ES-I3 (cell line): ENCODE measurements at regions not wholly inside any gene's neighbourhood (a gene's known extent, or its start where the extent isn't known, plus 50 kb on each side); places are given as distances from the start of the nearest gene placed in this dataset.

ENCODE experiments used
- H3K36me3 ChIP-seq: 2 replicates; pipeline ENCODE4 v1.6.1; 2013; ENCODE audit warnings: mild to moderate bottlenecking, low read length, control low read depth, moderate library complexity; ENCODE audit not compliant: insufficient read depth
- H3K4me1 ChIP-seq: 2 replicates; pipeline ENCODE4 v1.6.1; 2013; ENCODE audit warnings: mild to moderate bottlenecking, control low read depth, low read length; ENCODE audit not compliant: insufficient read depth
- H3K9ac ChIP-seq: 2 replicates; pipeline ENCODE4 v1.6.1; 2013; ENCODE audit warnings: low read depth, mild to moderate bottlenecking, low read length, moderate library complexity
- H3K9me3 ChIP-seq: 2 replicates; pipeline ENCODE4 v1.6.1; 2013; ENCODE audit warnings: mild to moderate bottlenecking, low read length, moderate library complexity; ENCODE audit not compliant: control insufficient read depth, insufficient read depth

- H3K9ac ChIP-seq: no peak overlapping the region
- H3K4me1 ChIP-seq: peaks cover 12% of the 10 kb centered on the region
- no peaks in the 10 kb centered on the region for H3K36me3 ChIP-seq
- H3K9me3 ChIP-seq: no peaks in the 10 kb centered on the region; the same call in none of the 2 replicates
Measured at GRCh38 chr11:115585361-115586024, 81.3 kb upstream of the CADM1 start.

DNA sequence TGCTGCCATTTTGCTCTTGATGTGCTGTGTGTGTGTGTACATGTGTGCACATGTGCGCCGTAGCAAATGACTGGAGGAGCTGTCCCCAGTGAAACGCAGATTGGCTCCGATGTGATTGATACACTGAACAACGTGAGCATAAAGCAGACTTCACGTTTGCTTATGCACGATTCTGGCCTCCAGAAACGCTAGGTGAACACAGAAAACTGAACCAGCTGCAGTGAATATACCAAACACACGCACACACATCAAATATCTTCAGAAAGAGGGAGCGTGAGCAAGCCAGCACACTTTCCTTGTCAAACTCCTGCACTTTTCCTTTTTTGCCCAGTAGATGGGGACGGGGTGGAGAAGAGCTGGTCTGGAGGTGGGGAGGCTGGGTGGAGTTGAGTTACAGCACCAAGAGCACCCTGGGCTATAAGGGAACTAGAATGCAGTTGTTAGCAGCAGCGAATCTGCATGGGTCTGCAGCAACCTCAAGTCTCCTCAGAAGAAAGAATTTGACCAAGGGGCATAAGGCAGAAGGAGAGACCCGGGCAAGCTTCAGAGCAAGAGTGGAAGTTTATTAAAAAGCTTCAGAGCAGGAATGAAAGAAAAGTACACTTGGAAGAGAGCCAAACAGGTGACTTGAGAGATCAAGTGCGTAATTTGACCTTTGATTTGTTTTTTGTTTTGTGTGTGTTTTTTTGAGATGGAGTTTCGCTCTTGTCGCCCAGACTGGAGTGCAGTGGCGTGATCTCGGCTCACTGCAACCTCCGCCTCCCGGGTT lies 77.8 kb upstream of the CADM1 start:
- H3K9ac ChIP-seq: no peak overlapping the region
- no peaks in the 10 kb centered on the region for H3K36me3 ChIP-seq
- peaks cover 19% of the 10 kb centered on the region for H3K4me1 ChIP-seq
- H3K9me3 ChIP-seq: no peaks in the 10 kb centered on the region; the same call in 1 of the 2 replicates

DNA sequence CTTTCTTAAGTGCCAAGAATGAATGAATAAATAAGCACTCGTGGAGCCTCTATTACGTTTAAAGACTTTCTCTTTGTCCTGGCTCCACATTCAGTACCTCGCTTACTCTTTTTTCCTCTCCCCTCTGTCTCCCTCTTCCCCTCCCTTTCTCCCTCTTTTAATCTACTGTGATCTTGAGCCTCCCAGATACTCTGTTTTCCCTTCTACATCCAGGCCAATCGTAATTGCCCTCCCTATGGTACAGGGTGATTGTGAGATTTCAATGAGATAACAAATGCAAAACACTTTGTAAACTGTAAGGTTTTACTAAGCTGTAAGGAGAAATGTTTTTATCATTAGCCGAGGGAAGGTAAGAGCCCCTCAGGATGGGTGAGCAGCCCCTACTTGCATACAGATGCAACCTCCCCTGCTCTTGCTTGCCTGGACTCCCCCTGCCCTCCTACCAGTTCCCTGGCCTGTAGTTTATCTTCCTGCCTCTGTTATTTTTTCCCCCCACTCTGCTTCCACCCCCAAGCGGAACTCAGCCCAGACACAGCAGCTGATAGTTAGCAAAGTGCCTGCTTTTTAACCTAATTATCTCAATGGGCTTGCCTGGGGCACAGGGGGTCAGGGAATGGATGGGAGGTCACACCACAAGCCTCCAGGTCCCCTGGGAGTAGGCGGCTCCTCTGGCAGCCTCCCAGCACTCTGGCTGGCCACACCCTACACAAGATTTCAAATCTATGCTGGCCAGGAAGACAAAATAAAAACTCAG lies 76.9 kb upstream of the CADM1 start:
- no peaks in the 10 kb centered on the region for H3K36me3 ChIP-seq
- no peak overlapping the region for H3K9ac ChIP-seq
- peaks cover 23% of the 10 kb centered on the region for H3K4me1 ChIP-seq
- H3K9me3 ChIP-seq: no peaks in the 10 kb centered on the region

GRCh38 chr11:115580416-115580815 lies 76.2 kb upstream of the CADM1 start:
- Histone ChIP-seq H3K9me3 (no peaks in the 10 kb centered on the region), H3K4me1 (peaks cover 23% of the 10 kb centered on the region), H3K36me3 (no peaks in the 10 kb centered on the region), H3K9ac (no peak overlapping the region)

DNA sequence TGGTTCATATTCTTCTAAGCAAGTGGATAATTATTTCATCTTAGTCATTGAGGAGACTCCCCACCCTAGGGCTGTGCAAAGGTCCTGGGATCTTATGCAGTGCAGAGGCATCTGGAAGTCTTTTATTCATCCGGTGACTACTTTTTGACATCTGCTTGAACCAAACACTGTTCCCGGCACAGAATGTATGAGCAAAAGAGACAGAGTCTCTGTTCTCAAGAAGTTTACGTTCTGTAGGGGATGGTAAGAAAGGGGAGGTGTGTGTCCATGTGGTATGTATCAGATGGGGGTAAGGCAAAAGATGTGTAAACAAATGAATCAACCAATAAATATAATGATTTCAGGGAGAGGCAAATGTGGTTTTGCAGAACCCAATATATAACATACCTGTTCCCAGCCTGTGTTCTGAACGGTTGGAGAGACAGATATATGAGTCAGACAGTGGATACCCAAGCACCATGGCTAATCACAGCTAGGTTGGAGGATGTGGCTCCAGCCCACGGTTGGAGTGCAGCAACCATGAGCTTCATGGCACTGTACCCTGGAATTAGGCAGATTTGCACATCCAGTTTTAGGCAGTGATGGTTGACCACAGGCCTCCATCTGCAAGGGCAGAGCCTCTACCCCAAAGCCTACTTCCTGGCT lies 75.1 kb upstream of the CADM1 start:
- no peaks in the 10 kb centered on the region for H3K36me3 ChIP-seq
- H3K4me1 ChIP-seq: peaks cover 23% of the 10 kb centered on the region
- H3K9me3 ChIP-seq: no peaks in the 10 kb centered on the region
- no peak overlapping the region for H3K9ac ChIP-seq

GRCh38 chr11:115578275-115578674 lies 74.1 kb upstream of the CADM1 start:
- H3K36me3 ChIP-seq: no peaks in the 10 kb centered on the region
- H3K9ac ChIP-seq: no peak overlapping the region
- H3K4me1 ChIP-seq: peaks cover 23% of the 10 kb centered on the region
- H3K9me3 ChIP-seq: no peaks in the 10 kb centered on the region

GRCh38 chr11:115577701-115578100 lies 73.5 kb upstream of the CADM1 start:
- Histone ChIP-seq H3K36me3 (no peaks in the 10 kb centered on the region), H3K9ac (no peak overlapping the region), H3K4me1 (peaks cover 23% of the 10 kb centered on the region), H3K9me3 (no peaks in the 10 kb centered on the region)

- peaks cover 23% of the 10 kb centered on the region for H3K4me1 ChIP-seq
- no peaks in the 10 kb centered on the region for H3K36me3 ChIP-seq
- H3K9ac ChIP-seq: no peak overlapping the region
- H3K9me3 ChIP-seq: no peaks in the 10 kb centered on the region
Measured at GRCh38 chr11:115576606-115577380, 72.6 kb upstream of the CADM1 start.

- no peaks in the 10 kb centered on the region for H3K36me3 ChIP-seq
- no peaks in the 10 kb centered on the region for H3K9me3 ChIP-seq
- H3K9ac ChIP-seq: no peak overlapping the region
- peaks cover 7% of the 10 kb centered on the region for H3K4me1 ChIP-seq
Measured at GRCh38 chr11:115572551-115572950, 68.3 kb upstream of the CADM1 start.

DNA sequence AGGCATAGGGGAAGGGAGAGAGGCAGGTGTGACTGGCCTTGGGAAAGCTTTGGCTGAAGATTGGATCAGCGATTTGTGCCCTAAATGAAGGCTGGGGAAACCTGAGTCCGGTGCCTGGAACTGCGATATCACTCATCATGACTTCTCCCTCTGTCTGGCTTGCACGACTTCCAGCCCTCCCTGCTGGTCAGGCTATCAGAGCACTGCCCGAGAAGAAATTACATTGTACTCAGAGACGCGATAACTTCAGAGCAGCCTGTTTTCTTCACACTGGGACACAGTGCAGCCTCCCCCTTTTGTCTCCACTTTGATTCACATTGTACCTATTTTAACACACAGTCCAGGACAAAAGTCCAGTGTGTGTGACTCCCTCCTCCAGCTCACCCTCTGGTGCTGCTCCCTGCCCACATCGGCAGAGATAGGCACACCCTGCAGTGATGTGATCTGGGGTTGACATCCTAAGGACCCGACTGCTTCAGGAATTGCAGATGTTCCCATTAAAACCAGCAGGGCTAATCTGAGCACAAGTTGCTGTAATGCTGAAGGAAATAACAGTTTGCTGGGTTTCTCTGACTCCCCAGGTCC lies 62.1 kb upstream of the CADM1 start:
- Histone ChIP-seq H3K9me3 (no peaks in the 10 kb centered on the region; the same call in 1 of the 2 replicates), H3K4me1 (no peaks in the 10 kb centered on the region), H3K9ac (no peak overlapping the region), H3K36me3 (no peaks in the 10 kb centered on the region)

DNA sequence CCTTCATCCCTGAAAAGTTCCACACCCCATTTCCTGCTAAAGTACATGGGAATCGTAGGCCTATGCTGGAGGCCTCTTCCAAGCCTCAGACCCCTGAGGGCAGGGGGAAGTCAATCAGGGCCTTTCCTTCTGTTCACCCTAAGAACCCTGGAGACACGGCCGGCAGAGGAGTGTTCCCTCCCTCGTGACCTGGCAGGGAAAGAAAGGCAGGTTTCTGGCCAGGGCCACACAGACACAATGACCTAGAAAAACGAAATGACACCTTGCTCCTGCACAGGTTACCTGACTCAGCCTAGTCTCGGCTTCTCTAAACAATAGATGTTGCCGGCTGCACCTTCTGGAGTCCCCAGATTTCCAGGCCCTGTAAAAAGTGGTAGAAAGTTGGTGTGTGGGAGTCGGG lies 60.6 kb upstream of the CADM1 start:
- Histone ChIP-seq H3K9ac (no peak overlapping the region), H3K36me3 (no peaks in the 10 kb centered on the region), H3K4me1 (no peaks in the 10 kb centered on the region), H3K9me3 (no peaks in the 10 kb centered on the region; the same call in 1 of the 2 replicates)

GRCh38 chr11:115561116-115561515 lies 56.9 kb upstream of the CADM1 start:
- H3K36me3 ChIP-seq: no peaks in the 10 kb centered on the region
- no peaks in the 10 kb centered on the region for H3K4me1 ChIP-seq
- H3K9ac ChIP-seq: no peak overlapping the region
- H3K9me3 ChIP-seq: no peaks in the 10 kb centered on the region; the same call in none of the 2 replicates

- Histone ChIP-seq H3K9me3 (no peaks in the 10 kb centered on the region; the same call in none of the 2 replicates), H3K9ac (no peak overlapping the region), H3K36me3 (no peaks in the 10 kb centered on the region), H3K4me1 (no peaks in the 10 kb centered on the region)
Measured at GRCh38 chr11:115558635-115559034, 54.4 kb upstream of the CADM1 start.
